ENCODE measurements at regions not wholly inside any gene's neighbourhood (a gene's known extent, or its start where the extent isn't known, plus 50 kb on each side); places are given as distances from the start of the nearest gene placed in this dataset.

DNA sequence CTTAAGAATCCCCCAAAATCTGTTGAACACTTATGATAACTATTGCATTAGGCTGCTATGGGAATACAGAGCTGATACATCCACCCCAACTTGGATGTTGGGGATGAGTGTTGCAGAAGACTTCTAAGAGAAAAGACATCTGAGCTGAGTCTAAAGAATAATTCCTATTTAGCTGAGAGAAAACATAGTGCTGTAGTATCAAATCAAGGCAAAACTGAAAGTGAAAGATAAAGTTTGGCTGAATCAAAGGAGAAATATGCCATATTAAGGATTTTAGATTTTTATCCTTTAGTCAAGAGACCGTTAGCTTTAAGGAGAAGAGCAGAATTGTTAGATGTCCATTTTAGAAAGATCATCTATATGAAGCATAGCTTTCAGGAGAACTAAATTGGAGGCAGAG, 726.9 kb upstream of the PTBP2 start:
- no peak for DNase-seq (ENCODE audit: low read depth in 2 of 2)

GRCh38 chr1:96002201-96002600, 719.4 kb upstream of the PTBP2 start:
- DNase-seq (ENCODE audit: low read depth in 2 of 2), result no peak

GRCh38 chr1:96002969-96003964, 718.3 kb upstream of the PTBP2 start:
- no peak for DNase-seq (ENCODE audit: low read depth in 2 of 2)

- no peak for DNase-seq (ENCODE audit: low read depth in 2 of 2)
Measured at GRCh38 chr1:96009831-96010434, 711.7 kb upstream of the PTBP2 start.

DNA sequence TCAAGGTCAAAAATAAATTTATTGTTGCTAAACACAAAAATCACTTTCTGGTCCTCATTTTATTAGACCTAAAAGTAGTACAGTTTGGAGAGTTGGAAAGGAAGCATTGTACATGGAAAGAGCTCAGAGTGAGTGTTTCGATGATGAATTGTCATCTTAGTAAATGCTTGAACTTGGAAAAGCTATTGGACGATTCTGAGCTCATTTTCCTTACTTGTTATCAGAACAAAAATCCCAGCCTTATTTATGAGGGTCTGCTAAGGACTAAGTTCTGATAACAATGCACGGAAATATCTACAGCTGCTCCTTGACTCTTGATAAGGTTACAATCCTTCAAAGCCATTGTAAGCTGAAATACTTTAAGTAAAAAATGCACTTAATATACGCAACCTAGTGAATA, 710.0 kb upstream of the PTBP2 start:
- no peak for DNase-seq (ENCODE audit: low read depth in 2 of 2)

GRCh38 chr1:96016219-96016618, 705.4 kb upstream of the PTBP2 start:
- DNase-seq (ENCODE audit: low read depth in 2 of 2), result no peak

DNA sequence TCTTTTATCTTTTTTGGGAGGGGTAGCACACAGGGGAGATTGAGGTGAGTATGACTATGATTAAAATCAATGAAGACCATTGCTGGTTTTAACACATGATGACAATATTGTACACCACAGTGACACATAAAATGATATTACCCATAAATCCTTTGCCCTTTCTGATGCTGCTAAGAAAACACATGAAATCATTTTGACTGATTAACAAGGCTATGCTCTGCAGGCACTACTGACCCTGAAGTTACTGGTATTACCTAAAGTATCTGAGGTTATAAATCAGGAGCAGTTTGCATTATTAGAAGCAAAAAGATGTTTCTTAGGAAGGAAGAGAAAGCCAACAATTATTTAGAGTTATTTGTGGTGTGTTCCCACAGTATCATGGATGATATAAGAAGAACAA, 701.2 kb upstream of the PTBP2 start:
- no peak for DNase-seq (ENCODE audit: low read depth in 2 of 2)

GRCh38 chr1:96025062-96025461, 696.5 kb upstream of the PTBP2 start:
- DNase-seq (ENCODE audit: low read depth in 2 of 2), result no peak

GRCh38 chr1:96028071-96028470, 693.5 kb upstream of the PTBP2 start:
- no peak for DNase-seq (ENCODE audit: low read depth in 2 of 2)

DNA sequence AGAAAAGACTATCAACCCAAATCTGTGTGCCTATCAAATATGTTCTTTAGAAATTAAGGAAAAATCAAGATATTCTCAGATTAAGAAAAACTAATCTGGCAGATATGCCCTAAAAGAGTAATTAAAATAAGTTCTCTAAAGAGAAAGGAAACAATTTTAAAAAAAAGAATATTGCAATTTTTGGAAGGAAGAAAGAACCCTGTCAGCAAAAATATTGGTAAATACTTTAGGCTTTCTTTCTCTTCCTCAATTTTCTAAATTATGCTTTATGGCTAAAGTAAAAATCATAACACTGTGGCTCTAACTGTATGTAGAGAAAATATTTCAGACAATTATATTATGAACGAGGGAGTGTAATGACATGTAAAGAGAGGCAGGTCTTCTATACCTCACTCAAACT, 691.3 kb upstream of the PTBP2 start:
- DNase-seq (ENCODE audit: low read depth in 2 of 2), result no peak

GRCh38 chr1:96034006-96034405, 687.6 kb upstream of the PTBP2 start:
- no peak for DNase-seq (ENCODE audit: low read depth in 2 of 2)

GRCh38 chr1:96036763-96037162, 684.8 kb upstream of the PTBP2 start:
- DNase-seq (ENCODE audit: low read depth in 2 of 2), result no peak

DNA sequence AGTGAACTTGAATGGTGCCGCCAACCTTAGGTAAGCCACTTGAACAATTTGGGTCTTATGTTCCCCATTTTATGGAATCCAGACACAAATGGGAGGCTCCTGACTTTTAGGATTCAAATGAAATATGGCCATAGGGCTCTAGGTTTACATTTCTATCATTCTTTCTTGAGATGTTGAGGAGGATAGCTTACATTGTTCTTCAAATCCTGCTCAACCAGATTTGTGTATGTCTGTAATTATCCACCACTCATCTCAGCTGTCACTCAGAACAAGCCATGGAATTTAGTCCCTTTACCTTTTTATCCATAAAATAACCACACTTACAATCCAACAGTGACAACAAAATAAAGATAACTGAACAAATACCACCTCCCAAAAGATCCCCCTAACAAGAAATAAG, 682.9 kb upstream of the PTBP2 start:
- DNase-seq (ENCODE audit: low read depth in 2 of 2), result no peak

DNA sequence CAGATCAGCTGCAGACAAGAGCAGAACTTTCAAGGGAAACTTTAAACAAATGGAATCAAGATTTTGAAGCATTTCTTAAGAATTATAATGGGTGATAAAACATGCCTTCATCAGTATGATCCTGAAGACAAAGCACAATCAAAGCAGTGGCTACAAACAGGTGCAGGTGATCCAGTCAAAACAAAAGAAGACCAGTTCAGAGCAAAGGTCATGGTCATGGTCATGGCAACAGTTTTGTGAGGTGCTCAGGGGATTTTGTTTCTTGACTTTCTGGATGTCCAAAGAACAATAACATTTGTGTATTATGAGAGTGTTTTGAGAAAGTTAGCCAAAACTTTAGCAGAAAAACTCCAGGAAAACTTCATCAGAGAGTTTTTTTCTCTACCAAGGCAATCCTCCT, 681.7 kb upstream of the PTBP2 start:
- no peak for DNase-seq (ENCODE audit: low read depth in 2 of 2)

GRCh38 chr1:96041470-96041869, 680.1 kb upstream of the PTBP2 start:
- no peak for DNase-seq (ENCODE audit: low read depth in 2 of 2)

DNA sequence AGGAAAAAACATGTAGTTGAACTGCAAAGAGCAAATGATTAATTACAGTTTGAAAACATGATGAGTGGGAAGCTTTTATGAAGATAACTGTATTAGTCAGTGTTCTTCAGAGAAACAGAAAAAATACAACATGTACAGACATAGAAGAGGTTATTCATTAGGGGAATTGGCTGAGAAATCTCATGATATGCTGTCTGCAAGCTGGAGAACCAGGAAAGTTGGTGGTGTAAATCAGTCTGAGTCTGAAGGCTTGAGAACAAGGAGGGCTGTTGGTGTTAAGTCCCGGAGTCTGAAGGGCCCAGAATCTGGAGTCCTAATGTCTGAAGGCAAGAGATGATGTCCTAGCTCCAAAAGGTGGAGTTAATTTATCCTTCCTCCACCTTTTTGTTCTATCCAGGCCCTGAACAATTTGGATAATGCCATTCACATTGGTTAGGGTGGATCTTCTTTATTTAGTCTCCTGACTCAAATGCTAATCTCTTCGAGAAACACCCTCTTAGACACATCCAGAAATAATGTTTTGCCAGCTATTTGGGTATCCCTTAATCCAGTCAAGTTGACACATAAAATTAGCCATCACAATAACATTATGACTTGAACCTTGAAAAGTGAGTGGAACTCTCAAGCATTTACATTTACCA, 672.9 kb upstream of the PTBP2 start:
- no peak for DNase-seq (ENCODE audit: low read depth in 2 of 2)

- no peak for DNase-seq (ENCODE audit: low read depth in 2 of 2)
Measured at GRCh38 chr1:96049759-96050409, 671.7 kb upstream of the PTBP2 start.

DNA sequence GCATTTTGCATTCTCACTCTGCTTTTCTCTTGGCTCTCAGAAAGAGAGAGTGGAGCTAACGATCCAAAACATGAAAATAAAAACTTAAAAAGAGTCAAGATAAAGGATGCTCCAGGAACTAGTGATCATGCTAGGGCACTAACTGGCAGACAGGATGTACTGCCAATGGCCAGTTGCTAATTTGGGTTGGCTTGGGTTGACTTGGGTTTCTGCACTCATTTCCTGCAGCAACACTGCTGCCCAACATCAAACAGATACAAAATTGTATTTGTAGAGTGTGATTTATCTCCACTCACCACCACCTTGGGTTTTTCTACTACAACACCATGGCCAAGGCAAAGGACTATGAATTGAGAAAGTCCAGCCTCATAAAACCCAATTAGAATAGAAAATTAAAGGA, 662.3 kb upstream of the PTBP2 start:
- no peak for DNase-seq (ENCODE audit: low read depth in 2 of 2)

GRCh38 chr1:96059736-96060135, 661.8 kb upstream of the PTBP2 start:
- no peak for DNase-seq (ENCODE audit: low read depth in 2 of 2)

DNA sequence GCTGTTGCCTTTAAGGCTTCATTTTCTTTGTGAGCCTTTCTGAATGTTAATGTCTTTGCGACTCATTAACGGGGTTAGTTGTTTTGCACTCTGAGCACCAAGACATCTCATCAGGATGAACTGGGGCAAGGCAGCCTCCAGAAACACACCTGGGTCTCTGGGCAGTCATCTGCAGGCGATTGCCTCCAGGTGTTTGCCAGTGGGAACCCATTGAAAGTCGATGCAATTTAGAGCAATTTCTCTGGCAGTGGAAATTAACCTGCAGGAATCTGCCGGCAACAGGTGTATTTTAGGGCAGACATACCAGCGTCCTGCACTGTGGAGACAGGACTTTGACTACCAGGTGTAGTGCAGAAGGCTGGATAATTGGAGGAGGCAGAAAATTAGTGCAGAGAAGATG, 661.0 kb upstream of the PTBP2 start:
- DNase-seq (ENCODE audit: low read depth in 2 of 2), result no peak

- no peak for DNase-seq (ENCODE audit: low read depth in 2 of 2)
Measured at GRCh38 chr1:96072021-96072420, 649.6 kb upstream of the PTBP2 start.

DNA sequence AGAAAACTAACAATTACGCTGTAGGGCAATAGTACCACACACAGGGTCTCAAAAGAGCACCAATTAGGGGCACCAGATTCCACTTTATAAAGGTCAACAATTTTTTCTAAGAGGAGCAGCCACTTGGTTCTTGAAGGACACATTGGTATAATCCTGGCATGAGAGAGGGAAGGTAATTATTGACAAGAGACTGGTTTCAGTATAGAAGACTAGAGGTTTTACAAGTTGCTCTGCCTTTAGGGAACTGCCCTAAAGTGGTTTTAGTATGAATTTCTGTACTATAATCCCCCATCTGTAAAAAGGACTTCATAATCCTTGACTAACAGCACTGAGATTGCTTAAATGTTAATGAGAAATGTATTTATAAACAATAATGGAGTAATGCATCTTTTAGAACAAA, 648.5 kb upstream of the PTBP2 start:
- no peak for DNase-seq (ENCODE audit: low read depth in 2 of 2)

Data from stimulated activated CD4-positive, alpha-beta T cell treated with anti-CD3 and anti-CD28 coated beads, Interleukin-15, amount 100 ng/mL, for 48 hours (primary cell).